ENCODE measurements at regions not wholly inside any gene's neighbourhood (a gene's known extent, or its start where the extent isn't known, plus 50 kb on each side); places are given as distances from the start of the nearest gene placed in this dataset.

DNA sequence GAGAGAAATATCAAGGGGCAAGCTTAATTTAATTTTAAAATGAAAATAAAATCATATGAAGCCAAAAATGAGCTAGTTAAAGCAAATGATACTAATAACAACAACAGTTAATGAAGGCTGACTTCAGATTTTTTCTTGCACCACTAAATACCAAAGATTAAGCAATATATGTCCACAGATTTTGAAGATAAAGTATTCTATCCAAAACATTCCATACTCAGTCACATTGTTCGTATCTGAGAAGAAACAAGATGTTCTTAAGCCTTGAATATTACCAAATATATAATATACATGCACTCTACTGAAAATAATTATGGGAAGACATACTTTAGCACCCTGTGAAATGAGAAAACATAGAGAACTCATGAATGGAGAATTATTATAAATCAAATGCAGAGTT, 593.3 kb upstream of the SYT4 start:
- TF ChIP-seq POLR2A (IDR thresholded peaks at IDR 0.05), result no peak
- TF ChIP-seq EP300 (IDR thresholded peaks at IDR 0.05), result no peak
- TF ChIP-seq, protein P1, sequence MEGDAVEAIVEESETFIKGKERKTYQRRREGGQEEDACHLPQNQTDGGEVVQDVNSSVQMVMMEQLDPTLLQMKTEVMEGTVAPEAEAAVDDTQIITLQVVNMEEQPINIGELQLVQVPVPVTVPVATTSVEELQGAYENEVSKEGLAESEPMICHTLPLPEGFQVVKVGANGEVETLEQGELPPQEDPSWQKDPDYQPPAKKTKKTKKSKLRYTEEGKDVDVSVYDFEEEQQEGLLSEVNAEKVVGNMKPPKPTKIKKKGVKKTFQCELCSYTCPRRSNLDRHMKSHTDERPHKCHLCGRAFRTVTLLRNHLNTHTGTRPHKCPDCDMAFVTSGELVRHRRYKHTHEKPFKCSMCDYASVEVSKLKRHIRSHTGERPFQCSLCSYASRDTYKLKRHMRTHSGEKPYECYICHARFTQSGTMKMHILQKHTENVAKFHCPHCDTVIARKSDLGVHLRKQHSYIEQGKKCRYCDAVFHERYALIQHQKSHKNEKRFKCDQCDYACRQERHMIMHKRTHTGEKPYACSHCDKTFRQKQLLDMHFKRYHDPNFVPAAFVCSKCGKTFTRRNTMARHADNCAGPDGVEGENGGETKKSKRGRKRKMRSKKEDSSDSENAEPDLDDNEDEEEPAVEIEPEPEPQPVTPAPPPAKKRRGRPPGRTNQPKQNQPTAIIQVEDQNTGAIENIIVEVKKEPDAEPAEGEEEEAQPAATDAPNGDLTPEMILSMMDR (IDR thresholded peaks at IDR 0.05), result no peak
- TF ChIP-seq POLR2AphosphoS5 (IDR thresholded peaks at IDR 0.05), result no peak
- Histone ChIP-seq H3K27ac (no peak overlapping the region), H3K27me3 (no peaks in the 10 kb centered on the region), H3K4me3 (no peak overlapping the region), H3K4me1 (peaks cover 6% of the 10 kb centered on the region), H3K36me3 (no peaks in the 10 kb centered on the region), H3K9me3 (no peaks in the 10 kb centered on the region)
- DNase-seq (ENCODE audit: low spot score in 2 of 2), result no peak
- WGBS, result 69% methylated on average over 1 of the region's 1 CpG

- no peaks in the 10 kb centered on the region for H3K27me3 ChIP-seq
- peak overlapping the region; percentile 47 for H3K27ac ChIP-seq
- 55% methylated on average over 2 of the region's 2 CpGs for WGBS
- TF ChIP-seq EP300 (IDR thresholded peaks at IDR 0.05), result no peak
- TF ChIP-seq, protein P1 (IDR thresholded peaks at IDR 0.05), result no peak
- no peak for TF ChIP-seq POLR2AphosphoS5 (IDR thresholded peaks at IDR 0.05)
- TF ChIP-seq POLR2A (IDR thresholded peaks at IDR 0.05), result no peak
- no peaks in the 10 kb centered on the region for H3K36me3 ChIP-seq
- H3K9me3 ChIP-seq, result no peaks in the 10 kb centered on the region
- H3K4me3 ChIP-seq, result no peak overlapping the region
- H3K4me1 ChIP-seq, result no peaks in the 10 kb centered on the region
- no peak for DNase-seq (ENCODE audit: low spot score in 2 of 2)
Observed at GRCh38 chr18:43875511-43875910, 598.2 kb upstream of the SYT4 start.

GRCh38 chr18:43876286-43876685, 599.0 kb upstream of the SYT4 start:
- H3K27ac ChIP-seq, result peak overlapping the region; percentile 4
- H3K27me3 ChIP-seq, result no peaks in the 10 kb centered on the region
- no peaks in the 10 kb centered on the region for H3K36me3 ChIP-seq
- TF ChIP-seq EP300 (IDR thresholded peaks at IDR 0.05) (no peak), POLR2A (IDR thresholded peaks at IDR 0.05) (no peak), POLR2AphosphoS5 (IDR thresholded peaks at IDR 0.05) (no peak)
- TF ChIP-seq, protein P1 (IDR thresholded peaks at IDR 0.05), result no peak
- H3K4me3 ChIP-seq, result no peak overlapping the region
- no peak for DNase-seq (ENCODE audit: low spot score in 2 of 2)
- 67% methylated on average over 4 of the region's 4 CpGs for WGBS
- no peaks in the 10 kb centered on the region for H3K4me1 ChIP-seq
- H3K9me3 ChIP-seq, result no peaks in the 10 kb centered on the region

DNA sequence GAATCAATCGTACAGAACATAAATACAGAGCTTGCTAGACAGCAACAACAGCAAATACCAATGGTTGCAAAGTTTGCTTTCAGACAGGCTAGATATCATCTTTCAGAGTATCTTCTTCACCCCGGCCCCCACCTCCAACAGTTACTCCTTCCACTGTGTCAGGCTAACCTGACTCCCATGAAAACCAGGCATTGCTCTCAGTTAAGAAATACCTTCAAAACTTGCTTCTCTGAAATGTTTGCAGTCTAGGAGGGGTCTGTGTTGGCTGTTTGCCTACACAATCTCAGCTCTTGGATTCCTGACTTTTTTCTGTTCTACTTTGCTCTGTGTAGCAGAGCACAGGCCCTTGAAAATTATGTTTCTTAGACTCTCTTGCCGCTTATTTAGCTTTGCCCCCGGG, 599.5 kb upstream of the SYT4 start:
- peak overlapping the region; percentile 4 for H3K27ac ChIP-seq
- TF ChIP-seq, protein P1 (IDR thresholded peaks at IDR 0.05), result no peak
- TF ChIP-seq POLR2AphosphoS5 (IDR thresholded peaks at IDR 0.05) (no peak), EP300 (IDR thresholded peaks at IDR 0.05) (no peak), POLR2A (IDR thresholded peaks at IDR 0.05) (no peak)
- H3K36me3 ChIP-seq, result no peaks in the 10 kb centered on the region
- H3K4me1 ChIP-seq, result no peaks in the 10 kb centered on the region
- 53% methylated on average over 4 of the region's 4 CpGs for WGBS
- H3K27me3 ChIP-seq, result no peaks in the 10 kb centered on the region
- H3K9me3 ChIP-seq, result no peaks in the 10 kb centered on the region
- no peak overlapping the region for H3K4me3 ChIP-seq
- DNase-seq (ENCODE audit: low spot score in 2 of 2), result no peak

- H3K27ac ChIP-seq, result no peak overlapping the region
- H3K9me3 ChIP-seq, result no peaks in the 10 kb centered on the region
- 93% methylated on average over 3 of the region's 3 CpGs for WGBS
- H3K36me3 ChIP-seq, result no peaks in the 10 kb centered on the region
- H3K4me1 ChIP-seq, result no peaks in the 10 kb centered on the region
- H3K4me3 ChIP-seq, result no peak overlapping the region
- TF ChIP-seq, protein P1 (IDR thresholded peaks at IDR 0.05), result no peak
- no peak for TF ChIP-seq EP300 (IDR thresholded peaks at IDR 0.05)
- no peak for TF ChIP-seq POLR2A (IDR thresholded peaks at IDR 0.05)
- TF ChIP-seq POLR2AphosphoS5 (IDR thresholded peaks at IDR 0.05), result no peak
- DNase-seq (ENCODE audit: low spot score in 2 of 2), result no peak
- H3K27me3 ChIP-seq, result no peaks in the 10 kb centered on the region
Observed at GRCh38 chr18:43877616-43878321, 600.5 kb upstream of the SYT4 start.

Data from suprapubic skin (tissue), 4 donors.